Left lung (tissue), 4 donors: ENCODE measurements at regions not wholly inside any gene's neighbourhood (a gene's known extent, or its start where the extent isn't known, plus 50 kb on each side); places are given as distances from the start of the nearest gene placed in this dataset.

Experiments
- ATAC-seq: fragments of 200-7000 bp; cut with Tn5 transposase; one replicate; pipeline ENCODE4 v1.9.1; 2020; ENCODE audit warnings: moderate library complexity
- DNase-seq, 4 donors: peaks; one replicate each; pipeline ENCODE4 v3.0.0-alpha.2; 2013 to 2020
- H3K27ac ChIP-seq, 2 donors: fragments of 200-600 bp; sonication (generic) in 1 of 2; one replicate each; pipeline versions ENCODE4 v1.5.0 to v1.8.0; 2020 to 2021
- H3K27me3 ChIP-seq, 2 donors: fragments of 200-600 bp; sonication (generic) in 1 of 2; one replicate each; pipeline versions ENCODE4 v1.5.0 to v1.8.0; 2020 to 2021
- H3K36me3 ChIP-seq, 2 donors: fragments of 200-600 bp; sonication (generic) in 1 of 2; one replicate each; pipeline versions ENCODE4 v1.5.0 to v1.8.0; 2020 to 2021
- H3K4me1 ChIP-seq, 2 donors: fragments of 200-600 bp; one replicate each; pipeline ENCODE4 v1.8.0; 2021
- H3K4me3 ChIP-seq, 2 donors: fragments of 200-600 bp; sonication (generic) in 1 of 2; one replicate each; pipeline versions ENCODE4 v1.5.0 to v1.8.0; 2020 to 2021; ENCODE audit warnings: mild to moderate bottlenecking in 1 of 2
- H3K9me3 ChIP-seq, 2 donors: fragments of 200-600 bp; sonication (generic) in 1 of 2; one replicate each; pipeline versions ENCODE4 v1.5.0 to v1.8.0; 2020 to 2021
- CTCF ChIP-seq, 2 donors: fragments of 200-600 bp; sonication (generic) in 1 of 2; IDR thresholded peaks; one replicate each; pipeline versions ENCODE4 v1.5.0 to v1.8.0; 2021; ENCODE audit warnings: antibody characterized with exemption in 2 of 2
- intact Hi-C, 2 donors: fragments of 100-400 bp; cut with DNase I; formaldehyde crosslinking; loops; one replicate each; pipeline versions ENCODE4 v1.11.2 to v1.14.2; 2022
- donor health status: DM: no; HTN: yes; CAD: no.
- donor health status: DM: no; HTN: no; CAD: no.

GRCh38 chr4:14025111-14025510, 397.6 kb upstream of the BOD1L1 start:
- Histone ChIP-seq H3K4me3 (no peak overlapping the region), H3K36me3 (no peaks in the 10 kb centered on the region), H3K27me3 (no peaks in the 10 kb centered on the region), H3K4me1 (no peaks in the 10 kb centered on the region), H3K9me3 (no peaks in the 10 kb centered on the region), H3K27ac (no peak overlapping the region)
- ATAC-seq (no peak), DNase-seq (no peak)
- TF ChIP-seq CTCF (IDR thresholded peaks at IDR 0.05): no peak
- intact Hi-C loops: no loop called here

- no peak overlapping the region for H3K27ac ChIP-seq
- H3K36me3 ChIP-seq: no peaks in the 10 kb centered on the region
- no peaks in the 10 kb centered on the region for H3K4me1 ChIP-seq
- TF ChIP-seq CTCF (IDR thresholded peaks at IDR 0.05): no peak
- ATAC-seq: no peak
- DNase-seq: no peak
- no peaks in the 10 kb centered on the region for H3K9me3 ChIP-seq
- H3K27me3 ChIP-seq: no peaks in the 10 kb centered on the region
- intact Hi-C loops: no loop called here
- H3K4me3 ChIP-seq: no peak overlapping the region
These were observed 398.4 kb upstream of the BOD1L1 start for GRCh38 chr4:14025891-14026290.

- TF ChIP-seq CTCF (IDR thresholded peaks at IDR 0.05): no peak
These were observed 401.3 kb upstream of the BOD1L1 start for GRCh38 chr4:14028862-14029261.

GRCh38 chr4:14035076-14035475, 407.6 kb upstream of the BOD1L1 start:
- Histone ChIP-seq H3K36me3 (no peaks in the 10 kb centered on the region), H3K27me3 (no peaks in the 10 kb centered on the region), H3K4me3 (no peak overlapping the region), H3K4me1 (no peaks in the 10 kb centered on the region), H3K9me3 (no peaks in the 10 kb centered on the region), H3K27ac (no peak overlapping the region)
- intact Hi-C loops: no loop called here
- no peak for DNase-seq
- no peak for TF ChIP-seq CTCF (IDR thresholded peaks at IDR 0.05)
- ATAC-seq: no peak

More at GRCh38 chr4:14028862-14029261, 401.3 kb upstream of the BOD1L1 start:
- Histone ChIP-seq H3K27me3 (no peaks in the 10 kb centered on the region), H3K9me3 (no peaks in the 10 kb centered on the region), H3K4me3 (no peak overlapping the region), H3K4me1 (no peaks in the 10 kb centered on the region), H3K27ac (no peak overlapping the region), H3K36me3 (no peaks in the 10 kb centered on the region)
- DNase-seq (peak in 2 of 4 donors; percentile 6 to 31), ATAC-seq (no peak)
- intact Hi-C loops: no loop called here

- Histone ChIP-seq H3K4me1 (no peaks in the 10 kb centered on the region), H3K27me3 (no peaks in the 10 kb centered on the region), H3K4me3 (no peak overlapping the region), H3K9me3 (no peaks in the 10 kb centered on the region), H3K27ac (no peak overlapping the region), H3K36me3 (no peaks in the 10 kb centered on the region)
- no peak for ATAC-seq
- DNase-seq: no peak
- TF ChIP-seq CTCF (IDR thresholded peaks at IDR 0.05): no peak
- intact Hi-C loops: no loop called here
These were observed 415.7 kb upstream of the BOD1L1 start for GRCh38 chr4:14043203-14043602.
